ENCODE measurements at regions not wholly inside any gene's neighbourhood (a gene's known extent, or its start where the extent isn't known, plus 50 kb on each side); places are given as distances from the start of the nearest gene placed in this dataset.

GRCh38 chr2:14385043-14385442, 247.5 kb upstream of the LRATD1 start:
- TF ChIP-seq CTCF (conservative IDR thresholded peaks at IDR 0.05 in 1 of 2, IDR thresholded peaks at IDR 0.05 in 1 of 2; ENCODE audit: low read depth in 1 of 2, low read length in 2 of 2) = no peak
- no peak for TF ChIP-seq EZH2 (IDR thresholded peaks at IDR 0.05; ENCODE audit: low read length, missing control alignments)
